NCI-H2171 treated with DMSO at 0.1 percent for 48 hours (cell line): ENCODE measurements at regions not wholly inside any gene's neighbourhood (a gene's known extent, or its start where the extent isn't known, plus 50 kb on each side); places are given as distances from the start of the nearest gene placed in this dataset.
A peak's percentile ranks its signal among the peaks of the same experiment; 100 is the strongest.
"Not testable (repeated sequence)": the region's sequence is repeated elsewhere in the genome, so short reads cannot be mapped to it uniquely, and the experiment has no call there.

ENCODE experiments used
- DNase-seq: peaks from one replicate; lab custom pipeline; 2025; lab: John Stamatoyannopoulos, UW

DNA sequence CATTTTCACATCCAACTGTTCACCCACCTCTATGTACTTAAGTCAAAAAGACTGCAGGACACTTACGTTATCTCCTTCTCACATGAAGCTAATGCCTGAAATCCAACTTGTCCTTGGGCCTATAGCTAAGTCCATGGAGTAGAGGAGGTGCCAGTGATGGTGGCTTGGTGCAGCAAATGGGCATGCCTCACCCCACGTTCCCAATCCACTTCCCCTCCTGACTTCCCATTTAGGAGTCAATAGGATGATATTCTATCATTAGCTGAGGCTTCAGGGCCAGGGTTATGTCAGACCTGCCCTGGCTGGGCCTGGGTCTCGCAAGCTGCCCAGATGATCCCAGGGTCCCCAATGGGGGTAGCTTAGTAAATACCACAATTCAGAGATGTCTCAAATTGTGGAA lies 410.4 kb downstream of the MAFB start:
- DNase-seq: no peak

DNA sequence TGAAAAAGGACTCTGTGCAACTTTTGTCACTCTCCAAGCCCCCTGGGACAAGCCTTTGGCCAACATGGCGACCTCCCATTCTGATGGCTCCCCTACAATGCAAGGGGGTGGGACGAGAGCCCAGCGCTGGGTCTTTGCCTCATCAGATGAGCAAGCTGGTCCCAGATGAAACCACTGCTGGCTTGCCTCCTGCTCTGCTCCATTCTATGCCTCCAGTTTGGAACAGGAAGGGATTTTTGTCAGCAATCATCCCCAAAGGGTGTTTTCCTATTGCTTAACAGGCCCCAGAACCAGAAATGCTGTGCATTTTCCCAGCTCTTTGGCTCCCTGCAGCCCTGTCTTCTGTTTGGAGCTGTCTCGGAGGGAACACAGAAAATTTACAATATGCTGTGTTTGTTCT lies 412.7 kb downstream of the MAFB start:
- no peak for DNase-seq

DNA sequence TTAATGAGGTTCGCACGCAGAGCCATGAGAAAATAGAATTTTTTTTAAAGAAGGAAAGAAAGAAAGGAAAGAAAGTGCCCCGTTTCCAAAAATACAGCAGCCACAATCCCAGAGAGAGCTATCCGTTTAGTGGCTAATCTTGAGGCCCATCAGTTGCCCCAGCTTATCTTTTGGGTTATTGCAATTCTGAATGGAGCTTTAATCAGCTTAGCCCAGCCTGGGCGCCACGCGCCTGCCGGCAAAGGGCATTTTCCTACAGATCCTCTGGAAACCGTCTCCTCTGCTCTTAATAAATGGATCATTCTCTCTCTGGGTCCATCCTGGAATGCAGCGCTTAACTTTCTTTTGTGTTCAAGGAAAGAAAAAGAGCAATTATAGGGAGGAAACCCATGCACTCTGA lies 413.3 kb downstream of the MAFB start:
- no peak for DNase-seq

DNA sequence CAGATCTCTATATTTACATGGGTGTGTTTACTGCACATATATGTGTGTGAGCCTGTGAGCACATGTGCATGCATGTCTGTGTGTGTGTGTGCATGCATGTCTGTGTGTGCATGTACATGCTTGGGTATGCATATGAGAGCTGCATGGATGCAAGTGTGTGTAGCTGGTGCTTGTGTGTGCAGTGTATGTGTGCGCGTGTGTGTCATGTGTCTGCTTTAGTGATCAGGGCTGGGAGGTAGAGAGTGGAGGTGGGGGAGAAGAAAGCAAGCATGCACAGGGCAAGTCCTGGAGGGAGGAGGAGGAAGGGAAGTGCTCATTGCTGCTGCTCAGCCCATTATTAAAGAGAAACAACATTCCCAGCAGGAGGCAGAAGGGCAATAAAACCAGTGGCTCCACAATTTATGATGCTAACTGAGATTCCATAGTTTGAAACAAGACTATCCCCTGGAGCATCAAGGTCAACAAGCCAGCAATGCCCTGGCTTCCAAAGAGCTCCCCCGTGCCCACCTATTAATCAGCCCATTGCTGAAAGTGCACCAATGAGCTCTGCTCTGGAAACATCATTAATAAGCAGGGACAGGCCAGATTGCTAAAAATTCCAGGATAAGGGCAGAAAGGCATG lies 414.0 kb downstream of the MAFB start:
- DNase-seq: no peak

DNA sequence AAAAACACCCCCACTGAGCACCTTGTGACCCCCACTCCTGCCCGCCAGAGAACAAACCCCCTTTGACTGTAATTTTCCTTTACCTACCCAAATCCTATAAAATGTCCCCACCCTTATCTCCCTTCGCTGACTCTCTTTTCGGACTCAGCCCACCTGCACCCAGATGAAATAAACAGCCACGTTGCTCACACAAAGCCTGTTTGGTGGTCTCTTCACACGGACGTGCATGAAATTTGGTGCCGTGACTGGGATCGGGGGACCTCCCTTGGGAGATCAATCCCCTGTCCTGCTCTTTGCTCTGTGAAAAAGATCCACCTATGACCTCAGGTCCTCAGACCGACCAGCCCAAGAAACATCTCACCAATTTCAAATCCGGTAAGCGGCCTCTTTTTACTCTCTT lies 419.8 kb downstream of the MAFB start:
- DNase-seq: not testable (repeated sequence)

DNA sequence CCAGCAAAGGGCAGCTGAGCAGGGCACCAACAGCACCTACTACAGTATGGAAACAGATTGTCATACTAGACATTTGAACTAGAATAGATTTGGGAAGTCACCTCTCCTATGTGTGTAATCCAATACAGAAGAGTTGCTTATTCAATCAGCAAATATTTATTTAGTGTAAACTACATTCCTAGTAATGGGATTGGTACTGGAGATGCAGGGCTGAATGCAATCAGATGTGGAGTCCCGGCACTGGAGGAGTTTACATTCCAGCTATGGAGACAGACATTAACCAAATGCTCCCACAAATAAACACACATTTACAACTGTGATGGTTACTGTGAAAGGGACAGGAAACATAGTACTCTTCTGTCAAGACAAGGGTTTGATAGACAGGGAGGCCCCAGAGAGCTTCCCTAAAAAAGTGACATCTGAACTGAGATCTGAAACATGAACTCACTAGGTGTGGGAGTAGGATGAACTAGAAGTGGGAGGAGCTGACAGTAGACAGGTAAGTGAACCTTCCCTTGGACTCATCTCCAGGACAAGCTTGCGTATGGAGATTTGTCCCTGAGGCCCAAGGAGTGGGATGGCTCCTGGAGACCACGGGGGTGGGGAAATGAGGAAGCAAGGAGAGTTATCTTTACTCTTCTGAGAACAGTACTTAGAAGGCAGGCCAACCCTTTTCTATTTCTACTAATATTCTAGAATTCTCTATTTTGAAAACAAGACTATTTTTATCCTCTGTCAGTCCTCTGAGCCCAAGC lies 420.5 kb downstream of the MAFB start:
- no peak for DNase-seq

DNA sequence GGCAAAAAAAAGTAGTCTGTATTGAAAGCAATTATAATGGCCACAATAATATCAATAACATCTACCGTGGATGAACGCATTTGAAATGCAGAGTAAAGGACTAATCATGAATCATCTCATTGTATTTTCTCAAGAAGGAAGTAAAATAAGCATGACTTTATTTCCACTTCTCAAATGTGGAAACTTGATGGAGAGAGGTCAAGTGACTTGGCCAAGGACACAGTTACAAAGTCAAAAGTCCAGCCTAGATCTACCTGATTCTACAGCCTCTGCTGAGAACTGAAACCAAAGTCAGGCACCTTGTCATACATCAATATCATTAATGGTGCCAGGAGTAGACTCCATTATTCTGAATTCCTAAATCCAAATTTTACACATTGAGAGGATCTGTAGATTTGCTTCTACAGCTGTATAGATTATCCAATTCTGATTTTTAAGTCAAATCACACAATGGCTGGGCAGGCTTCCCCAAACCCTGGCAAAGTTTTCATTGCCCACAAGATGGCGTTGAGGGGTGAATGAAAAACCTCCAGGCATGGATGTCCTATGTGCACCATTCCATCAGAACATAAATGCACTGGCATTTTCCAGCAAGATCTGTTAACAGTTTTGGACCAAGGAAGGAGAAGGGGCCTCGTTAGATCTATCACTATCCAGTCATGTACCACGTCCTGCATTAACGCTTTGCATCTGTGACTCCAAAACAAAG lies 423.1 kb downstream of the MAFB start:
- no peak for DNase-seq

GRCh38 chr20:40262219-40262618 lies 426.8 kb downstream of the MAFB start:
- DNase-seq: no peak

DNA sequence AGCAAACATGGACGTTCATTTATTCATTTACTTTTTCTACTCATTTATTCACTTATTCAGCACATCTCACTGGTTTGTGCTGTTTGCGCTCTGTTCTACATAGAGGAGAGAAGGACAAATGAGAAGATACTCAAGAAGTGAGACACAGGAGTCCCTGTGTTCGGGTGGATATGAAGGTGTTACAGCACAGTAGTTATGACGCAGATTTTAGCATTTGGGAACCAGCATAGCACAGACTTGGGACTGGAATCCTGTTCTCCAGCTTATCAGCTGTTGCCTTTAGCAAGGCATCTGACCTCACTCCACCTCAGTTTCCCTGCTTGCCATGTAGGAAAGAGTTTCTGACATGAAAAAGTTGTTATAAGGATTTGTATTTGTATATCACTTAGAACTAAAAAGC lies 430.1 kb downstream of the MAFB start:
- DNase-seq: no peak

GRCh38 chr20:40257763-40258162 lies 431.3 kb downstream of the MAFB start:
- no peak for DNase-seq

DNA sequence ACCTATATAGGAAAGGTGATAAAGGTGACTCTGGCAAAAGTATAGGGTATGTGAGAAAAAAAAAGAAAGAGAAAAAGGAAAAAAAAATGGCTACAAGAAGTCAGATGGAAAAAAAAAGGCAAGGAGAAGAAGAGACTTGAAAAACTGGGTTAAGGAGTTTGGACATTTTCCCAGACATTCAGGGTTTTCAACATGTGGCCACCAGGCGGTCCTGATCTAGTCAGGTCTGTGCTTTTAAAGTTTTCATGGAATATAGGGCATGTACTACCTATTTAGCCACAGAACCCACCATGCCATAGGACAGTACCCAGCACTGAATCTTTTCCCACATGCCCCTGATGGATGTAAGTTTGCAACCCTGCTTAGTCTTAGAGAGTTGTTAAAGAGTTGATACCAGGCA lies 433.7 kb downstream of the MAFB start:
- DNase-seq: no peak

- no peak for DNase-seq
These were observed 434.8 kb downstream of the MAFB start for GRCh38 chr20:40254023-40254772.

DNA sequence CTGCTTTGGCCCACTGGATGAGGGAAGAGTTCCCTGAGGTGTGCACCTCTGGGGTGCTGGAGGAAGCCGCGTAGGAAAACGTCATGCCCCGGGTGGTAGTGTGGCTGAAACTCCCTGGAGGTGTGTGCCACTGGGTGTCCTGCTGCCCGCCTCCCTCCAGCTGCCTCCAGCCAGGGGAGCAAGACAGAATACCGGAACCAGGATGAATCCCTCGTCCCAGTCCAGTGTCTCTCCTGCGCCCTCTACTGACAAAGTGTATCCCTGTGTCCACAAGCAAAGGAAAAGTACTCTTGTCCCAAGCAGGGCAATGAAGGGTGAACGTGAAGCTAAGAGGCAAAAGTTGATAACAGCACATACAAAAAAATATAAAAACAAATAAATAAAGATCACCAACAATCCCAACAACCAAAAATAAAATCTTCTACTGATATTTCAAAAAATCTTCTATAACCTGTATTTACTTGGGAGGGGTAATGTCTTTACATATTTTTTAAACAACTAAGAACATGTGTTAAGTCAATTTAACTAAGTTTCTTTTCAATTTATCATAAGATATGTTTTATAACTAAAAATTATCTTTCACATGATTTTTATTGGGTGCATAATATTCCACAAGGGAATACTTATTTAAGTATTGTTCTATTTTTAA lies 437.6 kb downstream of the MAFB start:
- DNase-seq: peak; percentile 23

- no peak for DNase-seq
These were observed 439.2 kb downstream of the MAFB start for GRCh38 chr20:40249805-40250204.

- no peak for DNase-seq
These were observed 443.2 kb downstream of the MAFB start for GRCh38 chr20:40245829-40246228.

DNA sequence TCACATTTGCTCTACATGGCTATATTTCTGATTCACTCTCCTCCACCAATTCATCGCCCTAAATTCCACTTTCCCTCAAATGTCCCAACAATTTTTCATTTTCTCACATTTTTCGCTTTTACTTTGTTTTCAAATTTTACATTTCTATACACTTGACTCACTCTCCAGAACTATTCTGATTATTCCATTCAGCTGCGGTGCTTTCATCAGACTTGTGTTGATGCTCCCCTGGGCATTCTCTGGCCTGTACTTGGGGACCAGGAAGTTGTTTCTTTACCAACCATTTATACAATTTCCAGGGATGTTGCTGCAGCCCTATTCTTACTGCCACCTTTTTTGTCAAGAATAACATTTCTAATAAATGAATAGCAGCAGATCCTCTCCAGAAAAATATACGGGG lies 444.8 kb downstream of the MAFB start:
- DNase-seq: no peak

DNA sequence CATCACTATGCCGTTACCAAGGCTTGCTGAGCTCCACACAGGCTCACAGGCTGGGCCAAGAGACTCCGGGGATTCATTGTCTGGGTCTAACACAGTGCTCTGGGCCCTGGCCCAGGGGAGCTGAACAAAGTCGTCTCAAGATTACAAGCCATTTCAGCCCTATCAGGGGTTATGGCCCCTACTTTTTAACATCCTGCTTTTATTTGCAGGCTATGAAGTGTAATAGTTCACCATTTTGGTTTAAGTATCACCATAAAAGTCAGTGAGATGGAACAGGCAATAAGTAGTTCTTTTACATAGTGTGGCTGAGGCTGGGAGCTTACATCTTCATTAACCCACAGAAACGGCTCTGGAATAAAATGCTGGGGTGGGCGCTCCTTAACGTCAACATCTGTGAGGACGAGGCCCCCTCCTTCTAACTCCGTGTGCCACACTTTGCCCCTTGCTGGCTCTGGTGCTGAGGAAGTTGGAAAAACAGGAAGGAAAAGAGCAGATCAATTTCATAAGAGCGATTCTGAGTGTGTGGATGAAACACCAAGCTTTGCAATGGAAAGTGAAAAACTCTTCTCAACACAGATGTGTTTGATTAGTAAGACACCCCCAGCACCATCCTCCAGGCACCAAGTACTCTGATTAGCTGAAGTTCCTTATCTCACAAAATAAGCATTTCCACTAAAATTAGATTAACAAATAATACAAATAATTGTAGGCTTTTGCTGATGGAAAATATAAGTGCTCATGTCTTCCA lies 447.3 kb downstream of the MAFB start:
- DNase-seq: no peak

GRCh38 chr20:40238511-40238910 lies 450.5 kb downstream of the MAFB start:
- no peak for DNase-seq

DNA sequence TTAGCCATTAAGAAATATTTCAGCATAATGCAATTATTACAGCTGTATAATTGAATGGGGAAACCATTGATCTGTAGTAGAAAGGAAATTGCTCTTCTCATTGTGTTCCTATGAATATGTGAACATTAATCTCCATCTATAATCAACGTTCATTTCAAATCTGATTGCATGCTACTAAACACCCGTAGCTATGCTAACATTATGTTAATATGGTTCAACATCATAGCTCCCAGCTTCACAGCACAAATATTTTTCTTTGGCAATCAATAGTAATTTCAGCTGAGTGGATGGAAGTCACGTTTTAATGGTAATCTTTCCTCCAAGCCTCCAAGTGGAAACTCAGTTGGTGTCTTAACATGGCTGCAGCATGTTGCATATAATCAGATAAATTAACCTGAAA lies 454.4 kb downstream of the MAFB start:
- no peak for DNase-seq

- peak; percentile 65 for DNase-seq
These were observed 455.6 kb downstream of the MAFB start for GRCh38 chr20:40233406-40233805.

GRCh38 chr20:40232756-40233155 lies 456.3 kb downstream of the MAFB start:
- DNase-seq: no peak
